GM19455 (cell line): ENCODE measurements at regions not wholly inside any gene's neighbourhood (a gene's known extent, or its start where the extent isn't known, plus 50 kb on each side); places are given as distances from the start of the nearest gene placed in this dataset.
"Not testable (repeated sequence)": the region's sequence is repeated elsewhere in the genome, so short reads cannot be mapped to it uniquely, and the experiment has no call there.

Experiments used
- ATAC-seq: cut with Tn5 transposase; IDR thresholded peaks from one replicate; pipeline ENCODE4 v1.9.1; 2021; ENCODE audit not compliant: unreplicated experiment

GRCh38 chr2:38454081-38454480, 77.0 kb upstream of the ATL2 start:
- no peak for ATAC-seq

- ATAC-seq = not testable (repeated sequence)
These were observed 74.7 kb upstream of the ATL2 start for GRCh38 chr2:38451778-38452177.

DNA sequence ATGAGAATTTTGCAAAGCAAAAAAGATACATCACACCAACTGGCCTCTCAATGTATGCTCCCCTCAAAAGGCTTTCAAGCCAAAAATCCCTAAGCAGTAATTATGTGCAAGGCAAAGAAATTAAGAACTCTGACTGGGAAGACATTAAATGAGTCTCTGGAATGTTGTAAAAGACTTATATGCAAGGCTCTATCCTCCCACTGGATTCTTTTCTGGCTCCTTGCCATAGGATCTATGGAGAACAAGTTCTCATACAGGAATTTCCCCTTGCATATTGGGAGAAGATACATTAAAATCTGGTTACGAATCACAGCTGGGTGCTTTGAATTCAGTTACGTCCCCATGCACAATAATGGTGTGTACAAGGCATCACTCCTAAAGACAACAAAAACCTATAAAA, 73.4 kb upstream of the ATL2 start:
- ATAC-seq = no peak

- ATAC-seq = no peak
These were observed 71.8 kb upstream of the ATL2 start for GRCh38 chr2:38448692-38449410.

GRCh38 chr2:38446906-38447561, 70.0 kb upstream of the ATL2 start:
- ATAC-seq = no peak

GRCh38 chr2:38446418-38446817, 69.3 kb upstream of the ATL2 start:
- no peak for ATAC-seq

GRCh38 chr2:38444247-38444646, 67.2 kb upstream of the ATL2 start:
- ATAC-seq = no peak

DNA sequence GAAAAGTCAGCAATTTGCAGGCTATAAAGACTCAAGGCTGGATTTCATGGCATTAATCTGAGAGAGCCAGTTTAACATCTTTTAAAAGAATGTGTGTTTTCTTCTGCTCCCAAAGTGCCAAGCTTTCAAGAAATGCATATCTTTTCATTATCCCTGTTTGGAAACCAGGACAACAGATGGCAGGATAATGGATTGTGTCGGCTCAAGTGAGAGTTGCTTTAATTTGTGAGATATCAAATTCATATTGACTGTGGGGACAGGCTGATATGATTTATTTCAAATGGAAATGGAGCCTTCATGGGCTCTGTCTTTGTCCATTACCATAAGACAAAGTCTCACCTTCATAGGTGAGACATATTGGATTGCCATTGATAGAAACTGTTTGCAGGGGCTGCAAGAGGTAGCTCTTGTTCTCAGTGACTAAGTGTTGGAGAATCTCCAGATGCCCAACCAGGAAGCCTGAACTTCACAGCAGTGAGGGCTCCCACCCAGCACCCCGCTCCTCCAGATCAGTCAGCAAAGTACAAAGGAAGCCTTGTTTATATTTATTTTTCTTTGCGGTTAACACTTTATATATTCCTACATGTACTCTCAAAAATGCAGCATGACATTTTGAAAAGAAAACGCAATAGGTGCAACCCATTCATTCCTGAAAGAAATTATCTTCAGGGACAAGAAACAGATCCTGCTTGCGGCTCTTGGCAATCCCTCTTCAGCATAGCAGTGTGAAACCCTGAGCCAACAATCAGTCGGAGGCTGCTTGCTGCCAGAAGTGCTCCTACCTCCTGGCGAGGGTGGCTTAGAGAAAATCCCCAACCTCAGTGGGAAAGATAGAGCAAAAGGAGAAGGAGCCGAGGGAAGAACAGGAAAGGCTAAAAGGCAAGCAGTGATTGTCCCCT, 65.8 kb upstream of the ATL2 start:
- no peak for ATAC-seq

- ATAC-seq = no peak
These were observed 64.3 kb upstream of the ATL2 start for GRCh38 chr2:38441346-38441745.

- ATAC-seq = no peak
These were observed 63.6 kb upstream of the ATL2 start for GRCh38 chr2:38440655-38441054.

- ATAC-seq = no peak
These were observed 62.8 kb upstream of the ATL2 start for GRCh38 chr2:38439863-38440262.

- no peak for ATAC-seq
These were observed 62.0 kb upstream of the ATL2 start for GRCh38 chr2:38438883-38439612.

DNA sequence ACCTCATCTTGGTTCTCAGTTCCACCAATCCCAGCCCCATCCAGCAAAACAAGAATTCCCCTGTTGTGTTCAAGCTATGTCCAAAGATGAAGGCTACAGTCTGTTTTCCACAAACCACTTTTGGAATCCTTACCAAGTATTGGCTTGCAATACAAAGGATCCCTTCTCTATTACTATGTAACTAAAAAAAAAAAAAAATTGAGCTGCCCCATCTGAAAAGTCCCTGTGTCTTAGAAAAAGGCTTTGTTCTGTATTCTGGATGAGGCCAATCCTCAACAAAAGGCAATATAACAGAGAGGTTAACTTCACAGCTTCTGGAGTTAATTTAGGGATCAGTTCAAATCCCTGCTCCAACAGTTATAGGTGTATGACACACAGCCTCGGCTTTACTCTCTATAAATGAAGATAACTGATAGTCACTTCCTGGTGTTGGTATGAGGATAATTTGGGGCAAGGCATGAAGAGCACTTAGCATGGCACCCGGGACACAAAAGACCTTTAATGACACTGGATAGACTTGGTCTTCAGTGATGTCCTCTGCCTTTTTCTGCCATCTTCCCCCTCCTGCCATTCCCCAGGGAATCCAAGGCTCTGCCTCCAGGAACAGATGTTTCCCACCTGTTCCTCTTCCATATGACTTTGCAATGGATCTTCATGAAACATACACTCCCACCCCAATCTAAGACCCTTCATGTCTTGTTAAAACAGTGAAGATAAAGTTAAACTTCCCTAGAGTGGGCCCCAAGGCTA, 61.2 kb upstream of the ATL2 start:
- no peak for ATAC-seq

DNA sequence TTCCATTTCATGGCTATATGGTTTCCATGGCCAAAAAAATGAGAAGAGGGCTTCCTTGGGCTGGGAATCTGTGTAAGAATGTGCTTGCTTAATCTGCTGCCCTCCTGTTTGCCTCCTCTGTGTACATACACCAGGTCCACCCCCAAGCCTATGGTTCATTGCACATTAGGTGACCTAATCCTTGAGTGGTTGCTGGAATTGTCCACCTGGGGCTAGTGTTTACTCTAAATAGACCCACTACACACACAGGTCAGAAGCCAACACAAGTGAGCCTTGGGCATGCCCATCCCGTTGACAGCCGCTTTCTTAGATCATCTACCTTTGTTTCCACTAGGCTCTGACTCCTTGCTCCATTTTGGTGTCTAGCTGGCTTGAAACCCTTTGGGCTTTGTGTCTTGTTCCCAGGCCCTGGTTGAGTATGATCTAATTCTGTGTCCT, 59.2 kb upstream of the ATL2 start:
- ATAC-seq = no peak

DNA sequence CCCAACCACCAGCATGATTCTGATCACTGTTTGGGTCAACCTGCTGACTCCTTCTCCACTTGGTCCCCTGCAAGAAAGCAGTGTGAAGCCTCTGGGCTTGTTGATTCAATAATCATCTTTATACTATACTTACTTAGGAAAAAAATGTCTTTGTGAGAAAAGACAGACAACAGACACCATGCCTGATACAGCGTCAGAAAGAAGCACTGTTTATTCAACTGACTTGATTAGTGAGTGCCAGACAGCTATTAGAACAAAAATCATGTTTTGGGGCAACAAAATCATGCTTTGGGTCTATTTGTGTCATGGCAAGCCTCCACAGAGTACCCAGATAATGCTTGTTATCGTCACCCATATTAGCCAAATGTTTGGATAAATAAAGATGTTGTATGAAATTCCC, 58.7 kb upstream of the ATL2 start:
- no peak for ATAC-seq

DNA sequence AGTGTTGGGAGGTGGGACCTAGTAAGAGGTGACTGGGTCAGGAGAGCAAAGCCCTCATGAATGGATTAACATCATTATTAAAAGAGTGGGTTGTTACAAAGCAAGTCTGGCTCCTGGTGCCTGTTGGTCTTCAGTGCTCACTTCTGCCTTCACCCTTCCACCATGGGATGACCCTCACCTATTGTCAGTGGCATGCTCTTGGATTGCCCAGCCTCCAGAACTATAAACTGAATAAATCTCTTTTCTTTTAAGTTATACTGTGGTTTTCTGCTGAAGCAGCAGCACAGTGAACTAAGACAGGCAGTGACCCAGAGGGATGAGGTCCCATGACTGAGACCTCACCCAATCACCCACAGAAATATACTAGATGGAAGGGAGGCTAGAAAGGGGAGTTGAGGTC, 57.5 kb upstream of the ATL2 start:
- no peak for ATAC-seq

- ATAC-seq = no peak
These were observed 56.5 kb upstream of the ATL2 start for GRCh38 chr2:38433607-38433975.

- ATAC-seq = no peak
These were observed 55.9 kb upstream of the ATL2 start for GRCh38 chr2:38432820-38433606.

- ATAC-seq = no peak
These were observed 53.6 kb upstream of the ATL2 start for GRCh38 chr2:38430597-38431207.
